Transverse colon (tissue), 4 donors: ENCODE measurements at regions not wholly inside any gene's neighbourhood (a gene's known extent, or its start where the extent isn't known, plus 50 kb on each side); places are given as distances from the start of the nearest gene placed in this dataset.

Experiments used
- EP300 ChIP-seq: sonication (generic); formaldehyde crosslinking; IDR thresholded peaks from one replicate; pipeline ENCODE4 v1.6.1; 2017; ENCODE audit warnings: antibody characterized with exemption, low read depth
- POLR2AphosphoS5 ChIP-seq, 3 donors: sonication (generic); formaldehyde crosslinking; IDR thresholded peaks; one replicate each; pipeline ENCODE4 v1.6.1; 2016; ENCODE audit warnings: antibody characterized with exemption in 3 of 3
- TF ChIP-seq, protein P1 (sequence below), 5 experiments: fragments of 200-600 bp in 3 of 5; fragments of 450-650 bp in 2 of 5; sonication (generic) in 3 of 5; IDR thresholded peaks; 1 replicate in 2 of 5; 2 replicates in 3 of 5; pipeline ENCODE4 v1.5.1; 2016 to 2017; ENCODE audit warnings: antibody characterized with exemption in 5 of 5, inconsistent platforms in 3 of 5, mild to moderate bottlenecking in 2 of 5, moderate library complexity in 1 of 5

DNA sequence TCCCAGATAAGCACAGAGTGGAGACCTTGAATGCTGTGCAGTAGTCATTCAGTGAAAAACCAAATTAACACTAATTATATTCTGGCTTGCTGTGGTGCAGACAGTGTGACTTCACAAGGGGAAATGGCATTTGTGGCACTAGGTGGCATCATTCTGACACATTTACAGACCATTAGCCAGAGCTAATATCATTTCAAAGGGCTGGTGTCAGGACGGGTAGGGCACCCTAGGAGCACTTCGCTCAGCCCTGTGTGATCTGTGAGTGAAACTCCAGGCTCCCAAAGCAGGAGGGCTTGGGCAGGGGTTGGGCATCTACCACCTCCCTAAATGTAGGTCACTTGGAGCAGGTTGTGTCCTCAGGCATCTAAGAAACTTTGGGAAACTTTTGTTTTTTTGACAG is 555.8 kb downstream of the PKHD1 start:
- TF ChIP-seq, protein P1, sequence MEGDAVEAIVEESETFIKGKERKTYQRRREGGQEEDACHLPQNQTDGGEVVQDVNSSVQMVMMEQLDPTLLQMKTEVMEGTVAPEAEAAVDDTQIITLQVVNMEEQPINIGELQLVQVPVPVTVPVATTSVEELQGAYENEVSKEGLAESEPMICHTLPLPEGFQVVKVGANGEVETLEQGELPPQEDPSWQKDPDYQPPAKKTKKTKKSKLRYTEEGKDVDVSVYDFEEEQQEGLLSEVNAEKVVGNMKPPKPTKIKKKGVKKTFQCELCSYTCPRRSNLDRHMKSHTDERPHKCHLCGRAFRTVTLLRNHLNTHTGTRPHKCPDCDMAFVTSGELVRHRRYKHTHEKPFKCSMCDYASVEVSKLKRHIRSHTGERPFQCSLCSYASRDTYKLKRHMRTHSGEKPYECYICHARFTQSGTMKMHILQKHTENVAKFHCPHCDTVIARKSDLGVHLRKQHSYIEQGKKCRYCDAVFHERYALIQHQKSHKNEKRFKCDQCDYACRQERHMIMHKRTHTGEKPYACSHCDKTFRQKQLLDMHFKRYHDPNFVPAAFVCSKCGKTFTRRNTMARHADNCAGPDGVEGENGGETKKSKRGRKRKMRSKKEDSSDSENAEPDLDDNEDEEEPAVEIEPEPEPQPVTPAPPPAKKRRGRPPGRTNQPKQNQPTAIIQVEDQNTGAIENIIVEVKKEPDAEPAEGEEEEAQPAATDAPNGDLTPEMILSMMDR (IDR thresholded peaks at IDR 0.05) = no peak
- TF ChIP-seq POLR2AphosphoS5 (IDR thresholded peaks at IDR 0.05) (no peak), EP300 (no peak)
